ENCODE measurements at regions not wholly inside any gene's neighbourhood (a gene's known extent, or its start where the extent isn't known, plus 50 kb on each side); places are given as distances from the start of the nearest gene placed in this dataset.
"Not testable (repeated sequence)": the region's sequence is repeated elsewhere in the genome, so short reads cannot be mapped to it uniquely, and the experiment has no call there.

DNA sequence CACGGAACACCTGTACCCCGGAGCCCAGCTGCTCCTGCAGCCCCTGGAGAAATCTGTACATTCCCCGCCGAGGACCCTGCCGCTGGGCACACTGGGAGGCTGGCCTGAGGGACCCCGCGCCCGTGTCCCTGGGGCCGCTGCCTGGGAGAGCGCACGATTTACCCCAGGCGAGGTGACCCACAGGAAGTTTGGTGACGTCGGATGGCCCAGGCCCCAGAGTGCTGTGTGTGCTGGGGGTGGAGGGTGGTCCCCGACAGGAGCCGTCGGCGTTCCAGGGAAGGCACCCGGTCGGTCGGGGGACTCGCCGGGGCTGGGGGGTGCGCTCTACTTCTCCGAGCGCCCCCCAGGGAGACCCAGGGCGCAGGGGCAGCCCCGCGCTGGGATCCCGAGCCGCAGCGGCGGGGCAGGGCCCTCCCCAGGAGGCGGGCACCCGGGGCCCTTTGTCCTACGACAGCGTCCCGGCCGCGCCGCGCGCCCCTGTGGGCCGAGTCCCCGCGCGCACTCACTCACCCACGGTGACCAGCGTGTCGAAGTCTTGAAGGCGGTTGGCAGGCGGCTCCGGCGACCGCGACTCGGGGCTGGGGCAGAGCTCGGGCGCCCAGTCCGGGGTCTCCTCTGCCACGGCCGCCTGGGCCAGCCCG, 167.9 kb upstream of the PRKX start:
- not testable (repeated sequence) for TF ChIP-seq SUZ12 (IDR thresholded peaks at IDR 0.05; ENCODE audit: extremely low read depth, insufficient read depth, insufficient read length); YY1 (IDR thresholded peaks at IDR 0.05; ENCODE audit: insufficient read depth, insufficient read length)

All from NT2/D1 (cell line).